HUES64 (cell line): ENCODE measurements at regions not wholly inside any gene's neighbourhood (a gene's known extent, or its start where the extent isn't known, plus 50 kb on each side); places are given as distances from the start of the nearest gene placed in this dataset.
"Not testable (repeated sequence)": the region's sequence is repeated elsewhere in the genome, so short reads cannot be mapped to it uniquely, and the experiment has no call there.

ENCODE experiments used
- H3K27ac ChIP-seq: 2 replicates; pipeline ENCODE4 v1.7.0; 2013; ENCODE audit warnings: low read depth, low read length, inconsistent platforms
- H3K27me3 ChIP-seq: 2 replicates; pipeline ENCODE4 v1.6.1; 2013; ENCODE audit warnings: mild to moderate bottlenecking, low read length; ENCODE audit not compliant: insufficient read depth
- H3K36me3 ChIP-seq: 2 replicates; pipeline ENCODE4 v1.6.1; 2013; ENCODE audit warnings: mild to moderate bottlenecking, low read length; ENCODE audit not compliant: insufficient read depth
- H3K4me1 ChIP-seq: 2 replicates; pipeline ENCODE4 v1.6.1; 2013; ENCODE audit warnings: mild to moderate bottlenecking, low read length, moderate library complexity; ENCODE audit not compliant: insufficient read depth
- H3K4me3 ChIP-seq: 2 replicates; pipeline ENCODE4 v1.5.1; 2013; ENCODE audit warnings: mild to moderate bottlenecking, low read length, moderate library complexity
- H3K9ac ChIP-seq: 2 replicates; pipeline ENCODE4 v1.6.1; 2013; ENCODE audit warnings: mild to moderate bottlenecking, low read depth, low read length
- H3K9me3 ChIP-seq: 2 replicates; pipeline ENCODE4 v1.6.1; 2013; ENCODE audit warnings: low read depth, low read length; ENCODE audit not compliant: insufficient read depth
- WGBS: fragments of 150-250, 120-280 bp; methylation state at CpG from one replicate; pipeline ENCODE4 v1.1.7; 2013; ENCODE audit warnings: missing lambda C conversion rate; 5-methylcytosine and 5-hydroxymethylcytosine counted together

GRCh38 chr6:144781836-144782235 lies 496.7 kb downstream of the UTRN start:
- Histone ChIP-seq H3K9ac (no peak overlapping the region), H3K36me3 (no peaks in the 10 kb centered on the region), H3K27me3 (no peaks in the 10 kb centered on the region), H3K4me3 (no peak overlapping the region), H3K9me3 (no peaks in the 10 kb centered on the region), H3K4me1 (no peaks in the 10 kb centered on the region; the same call in 1 of the 2 replicates), H3K27ac (no peak overlapping the region)
- WGBS, result 89% methylated on average over 2 of the region's 3 CpGs

DNA sequence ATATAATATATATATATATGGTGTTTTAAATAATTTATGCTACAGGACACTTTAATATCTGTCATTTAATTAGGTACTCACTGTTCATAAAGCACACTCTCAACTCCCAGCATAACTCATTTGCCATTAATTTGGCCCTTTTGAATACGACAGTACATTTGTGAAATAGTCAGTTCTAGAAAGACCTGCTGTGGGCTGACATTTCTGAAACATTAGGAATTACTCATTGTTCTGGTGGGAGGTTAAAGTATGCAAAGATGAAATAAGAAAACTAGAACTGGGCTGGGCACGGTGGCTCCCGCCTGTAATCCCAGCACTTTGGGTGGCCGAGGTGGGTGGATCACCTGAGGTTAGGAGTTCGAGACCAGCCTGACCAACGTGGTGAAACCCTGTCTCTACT lies 497.5 kb downstream of the UTRN start:
- Histone ChIP-seq H3K4me3 (no peak overlapping the region), H3K27ac (no peak overlapping the region), H3K4me1 (no peaks in the 10 kb centered on the region; the same call in 1 of the 2 replicates), H3K36me3 (no peaks in the 10 kb centered on the region), H3K9me3 (no peaks in the 10 kb centered on the region), H3K27me3 (no peaks in the 10 kb centered on the region), H3K9ac (no peak overlapping the region)
- WGBS, result 98% methylated on average over 6 of the region's 6 CpGs

GRCh38 chr6:144785056-144785455 lies 499.9 kb downstream of the UTRN start:
- Histone ChIP-seq H3K4me1 (no peaks in the 10 kb centered on the region; the same call in 1 of the 2 replicates), H3K9ac (no peak overlapping the region), H3K36me3 (peaks cover 4% of the 10 kb centered on the region; the same call in 1 of the 2 replicates), H3K9me3 (no peaks in the 10 kb centered on the region), H3K27me3 (no peaks in the 10 kb centered on the region), H3K4me3 (no peak overlapping the region), H3K27ac (no peak overlapping the region)
- 93% methylated on average over 2 of the region's 3 CpGs for WGBS

DNA sequence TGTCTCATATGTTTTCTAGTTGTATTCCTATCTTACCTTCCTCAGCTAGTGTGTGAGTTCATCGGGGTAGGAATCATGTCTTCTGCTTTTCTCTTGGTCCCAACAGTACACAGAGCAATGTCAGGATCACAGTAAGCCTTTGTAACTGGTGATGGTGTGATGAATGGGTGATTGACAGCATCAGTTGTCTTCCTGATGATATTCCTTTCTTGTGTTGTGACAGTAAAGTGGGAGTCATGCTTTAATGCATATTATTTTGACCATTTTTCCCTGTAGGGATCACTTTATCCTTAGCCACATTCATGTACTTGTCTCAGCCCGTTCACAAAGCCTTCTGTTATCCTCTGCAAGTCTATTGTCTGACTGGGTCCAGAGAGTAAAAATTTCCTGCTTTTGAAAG lies 501.7 kb downstream of the UTRN start:
- Histone ChIP-seq H3K9ac (no peak overlapping the region), H3K36me3 (peaks cover 13% of the 10 kb centered on the region), H3K4me3 (no peak overlapping the region), H3K4me1 (no peaks in the 10 kb centered on the region; the same call in 1 of the 2 replicates), H3K9me3 (no peaks in the 10 kb centered on the region), H3K27ac (no peak overlapping the region), H3K27me3 (no peaks in the 10 kb centered on the region)
- WGBS, result 100% methylated on average over 2 of the region's 2 CpGs

DNA sequence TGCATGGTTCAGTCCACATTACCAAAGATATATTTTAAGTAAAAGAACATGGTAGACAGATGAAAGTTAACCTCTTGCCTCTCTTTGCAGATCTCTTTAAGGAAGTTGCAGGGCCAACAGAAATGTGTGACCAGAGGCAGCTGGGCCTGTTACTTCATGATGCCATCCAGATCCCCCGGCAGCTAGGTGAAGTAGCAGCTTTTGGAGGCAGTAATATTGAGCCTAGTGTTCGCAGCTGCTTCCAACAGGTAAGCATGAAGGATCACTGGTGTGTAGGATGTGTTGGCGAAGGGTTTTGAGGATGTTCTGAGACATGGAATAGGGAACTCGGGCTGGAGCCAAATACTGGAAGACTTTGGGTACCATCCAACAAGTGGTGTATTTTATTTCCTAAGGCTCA lies 508.6 kb downstream of the UTRN start:
- H3K4me1 ChIP-seq, result no peaks in the 10 kb centered on the region
- 95% methylated on average over 4 of the region's 4 CpGs for WGBS
- no peaks in the 10 kb centered on the region for H3K9me3 ChIP-seq
- no peak overlapping the region for H3K9ac ChIP-seq
- H3K27me3 ChIP-seq, result no peaks in the 10 kb centered on the region
- H3K4me3 ChIP-seq, result no peak overlapping the region
- H3K36me3 ChIP-seq, result peaks cover 49% of the 10 kb centered on the region
- H3K27ac ChIP-seq, result no peak overlapping the region

- H3K9ac ChIP-seq, H3K4me1 ChIP-seq, H3K9me3 ChIP-seq, H3K27ac ChIP-seq, H3K27me3 ChIP-seq, H3K4me3 ChIP-seq: not testable (repeated sequence)
- 98% methylated on average over 2 of the region's 2 CpGs for WGBS
- peaks cover 45% of the 10 kb centered on the region for H3K36me3 ChIP-seq
Observed at GRCh38 chr6:144795022-144795421, 509.9 kb downstream of the UTRN start.

DNA sequence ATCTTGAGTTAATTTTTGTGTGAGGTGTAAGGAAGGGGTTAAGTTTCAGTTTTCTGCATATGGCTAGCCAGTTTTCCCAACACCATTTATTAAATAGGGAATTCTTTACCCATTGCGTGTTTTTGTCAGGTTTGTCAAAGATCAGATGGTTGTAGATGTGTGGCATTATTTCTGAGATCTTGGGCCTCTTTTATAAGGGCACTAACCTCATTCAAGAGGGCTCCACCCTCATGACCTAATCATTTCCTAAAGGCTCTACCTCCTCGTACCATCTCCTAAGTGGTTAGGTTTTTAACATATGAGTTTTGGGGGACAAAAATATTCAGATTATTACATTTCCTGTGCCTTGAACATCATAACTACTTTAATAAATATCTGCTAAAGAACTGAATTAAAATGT lies 510.9 kb downstream of the UTRN start:
- WGBS, result no CpG with 5 or more reads among the region's 2 CpGs

GRCh38 chr6:144797881-144798589 lies 512.9 kb downstream of the UTRN start:
- Histone ChIP-seq H3K36me3 (peaks cover 36% of the 10 kb centered on the region), H3K27ac (no peak overlapping the region)
- WGBS, result 96% methylated on average over 6 of the region's 7 CpGs

More for the DNA sequence above, 510.9 kb downstream of the UTRN start:
- Histone ChIP-seq H3K4me3 (no peak overlapping the region), H3K27me3 (no peaks in the 10 kb centered on the region), H3K9me3 (no peaks in the 10 kb centered on the region), H3K4me1 (no peaks in the 10 kb centered on the region), H3K27ac (no peak overlapping the region), H3K9ac (no peak overlapping the region), H3K36me3 (peaks cover 38% of the 10 kb centered on the region)

DNA sequence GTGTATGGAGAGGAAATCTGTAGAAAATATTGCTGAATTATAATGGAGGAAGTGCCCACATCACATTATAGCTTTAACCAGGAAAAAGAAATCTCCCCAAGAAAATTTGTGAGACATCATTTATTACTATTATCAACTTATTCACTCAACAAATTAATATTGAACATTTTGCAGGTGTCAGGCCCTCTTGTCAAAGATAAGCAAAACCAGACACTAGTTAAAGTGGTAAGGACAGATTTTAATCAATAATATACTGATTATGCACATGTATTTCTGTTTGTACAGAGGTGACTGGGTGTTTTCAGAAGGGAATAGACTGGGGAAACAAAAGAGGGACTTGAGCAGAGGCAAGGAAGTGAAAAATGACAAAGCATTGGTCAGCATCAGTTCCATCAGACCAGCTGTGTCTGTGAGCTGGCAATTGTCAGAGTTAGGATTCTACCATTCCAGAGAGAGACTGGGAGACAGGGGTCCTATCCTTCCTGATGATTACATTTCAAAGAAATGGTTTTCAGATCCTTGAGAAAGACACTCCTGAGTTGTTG lies 519.2 kb downstream of the UTRN start:
- Histone ChIP-seq H3K27ac (no peak overlapping the region), H3K36me3 (peaks cover 2% of the 10 kb centered on the region; the same call in 1 of the 2 replicates), H3K4me1 (no peaks in the 10 kb centered on the region), H3K9ac (no peak overlapping the region), H3K9me3 (no peaks in the 10 kb centered on the region), H3K4me3 (no peak overlapping the region), H3K27me3 (no peaks in the 10 kb centered on the region)

More at GRCh38 chr6:144797881-144798589, 512.9 kb downstream of the UTRN start:
- H3K9me3 ChIP-seq, result no peaks in the 10 kb centered on the region
- H3K4me1 ChIP-seq, result no peaks in the 10 kb centered on the region
- H3K27me3 ChIP-seq, result no peaks in the 10 kb centered on the region
- no peak overlapping the region for H3K9ac ChIP-seq
- H3K4me3 ChIP-seq, result no peak overlapping the region

DNA sequence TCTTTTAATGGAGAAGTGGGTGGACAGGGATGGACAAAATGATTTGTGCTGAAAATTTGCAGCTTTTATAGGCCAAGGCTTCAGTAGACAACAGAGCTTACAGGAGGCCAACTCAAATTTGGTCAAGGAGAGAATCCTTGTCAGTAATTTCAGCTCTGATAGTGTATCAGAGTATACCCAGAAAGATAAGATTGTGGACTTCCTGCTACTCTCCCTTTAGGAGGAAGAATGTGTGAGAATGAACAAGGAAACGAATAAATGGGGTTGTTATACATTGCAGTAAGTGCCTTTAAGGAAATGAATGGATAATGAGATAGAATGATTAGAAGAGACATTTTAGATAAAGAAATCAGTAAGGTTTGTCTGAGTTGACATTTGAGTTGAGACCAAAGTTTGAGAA lies 519.9 kb downstream of the UTRN start:
- peaks cover 2% of the 10 kb centered on the region; the same call in 1 of the 2 replicates for H3K36me3 ChIP-seq
- H3K27ac ChIP-seq, result no peak overlapping the region
- 82% methylated on average over 1 of the region's 1 CpG for WGBS
- H3K4me3 ChIP-seq, result no peak overlapping the region
- H3K9ac ChIP-seq, result no peak overlapping the region
- no peaks in the 10 kb centered on the region for H3K4me1 ChIP-seq
- H3K27me3 ChIP-seq, result no peaks in the 10 kb centered on the region
- no peaks in the 10 kb centered on the region for H3K9me3 ChIP-seq

GRCh38 chr6:144806222-144806621 lies 521.1 kb downstream of the UTRN start:
- H3K36me3 ChIP-seq, result peaks cover 2% of the 10 kb centered on the region; the same call in 1 of the 2 replicates
- H3K27ac ChIP-seq, result no peak overlapping the region
- no peaks in the 10 kb centered on the region for H3K9me3 ChIP-seq
- no peaks in the 10 kb centered on the region for H3K4me1 ChIP-seq
- H3K4me3 ChIP-seq, result no peak overlapping the region
- H3K9ac ChIP-seq, result no peak overlapping the region
- no peaks in the 10 kb centered on the region for H3K27me3 ChIP-seq
